Keratinocyte (primary cell): ENCODE measurements at regions not wholly inside any gene's neighbourhood (a gene's known extent, or its start where the extent isn't known, plus 50 kb on each side); places are given as distances from the start of the nearest gene placed in this dataset.

ENCODE experiments used
- DNase-seq: peaks from one replicate; pipeline ENCODE4 v3.0.0-alpha.2; 2011; ENCODE audit warnings: low read depth, missing footprints, low spot score
- FAIRE-seq: peaks from 2 replicates; lab custom pipeline; 2011; peaks lifted over from hg19 to GRCh38; lab: Jason Lieb, UNC
- H2AFZ ChIP-seq: 2 replicates; pipeline ENCODE4 v1.6.0; 2012; ENCODE audit warnings: low read length, control low read depth, inconsistent platforms; ENCODE audit not compliant: control insufficient read depth
- H3K27ac ChIP-seq: 2 replicates; pipeline ENCODE4 v1.5.1; 2011; ENCODE audit warnings: low read length; ENCODE audit not compliant: control insufficient read depth, insufficient read depth
- H3K27me3 ChIP-seq: 3 replicates; pipeline ENCODE4 v1.6.0; 2011; ENCODE audit warnings: low read length; ENCODE audit not compliant: control insufficient read depth, insufficient read depth; ENCODE audit errors: extremely low read depth
- H3K36me3 ChIP-seq, 2 experiments: 2 replicates in 1 of 2; 3 replicates in 1 of 2; pipeline ENCODE4 v1.5.1; 2011; ENCODE audit warnings: low read length in 2 of 2, mild to moderate bottlenecking in 1 of 2; ENCODE audit not compliant: control insufficient read depth in 2 of 2, insufficient read depth in 2 of 2; ENCODE audit errors: extremely low read depth in 1 of 2
- H3K4me1 ChIP-seq: 3 replicates; pipeline ENCODE4 v1.5.1; 2011; ENCODE audit warnings: low read length; ENCODE audit not compliant: control insufficient read depth, insufficient read depth; ENCODE audit errors: extremely low read depth
- H3K4me2 ChIP-seq: 3 replicates; pipeline ENCODE4 v1.6.0; 2011; ENCODE audit warnings: low read depth, low read length; ENCODE audit not compliant: control insufficient read depth, insufficient read depth; ENCODE audit errors: extremely low read depth
- H3K4me3 ChIP-seq, 3 experiments: fragments of 200-600 bp in 1 of 3; sonication (generic) in 1 of 3; 2 replicates in 2 of 3; 3 replicates in 1 of 3; pipeline ENCODE4 v1.5.1; 2011 to 2016; ENCODE audit warnings: low read length in 3 of 3, mild to moderate bottlenecking in 3 of 3, control low read depth in 2 of 3, inconsistent platforms in 1 of 3, low read depth in 1 of 3, mixed read lengths in 1 of 3, mixed run types in 1 of 3, moderate library complexity in 1 of 3; ENCODE audit not compliant: control insufficient read depth in 2 of 3, insufficient read depth in 2 of 3; ENCODE audit errors: extremely low read depth in 1 of 3
- H3K79me2 ChIP-seq: 2 replicates; pipeline ENCODE4 v1.6.0; 2012; ENCODE audit warnings: low read length; ENCODE audit not compliant: control insufficient read depth, insufficient read depth
- H3K9ac ChIP-seq: 3 replicates; pipeline ENCODE4 v1.6.0; 2011; ENCODE audit warnings: low read length; ENCODE audit not compliant: control insufficient read depth, insufficient read depth; ENCODE audit errors: extremely low read depth
- H3K9me1 ChIP-seq: 3 replicates; pipeline ENCODE4 v1.6.0; 2011; ENCODE audit warnings: low read length; ENCODE audit not compliant: control insufficient read depth, insufficient read depth; ENCODE audit errors: extremely low read depth
- H3K9me3 ChIP-seq: 2 replicates; pipeline ENCODE4 v1.5.1; 2012; ENCODE audit warnings: low read depth, low read length; ENCODE audit not compliant: control insufficient read depth
- H4K20me1 ChIP-seq: 3 replicates; pipeline ENCODE4 v1.6.0; 2011; ENCODE audit warnings: low read length; ENCODE audit not compliant: control insufficient read depth, insufficient read depth; ENCODE audit errors: extremely low read depth
- EZH2 ChIP-seq: IDR thresholded peaks from one replicate; pipeline ENCODE4 v1.6.1; 2012; ENCODE audit warnings: inconsistent platforms, mild to moderate bottlenecking, low read length, moderate library complexity
- dilution Hi-C: fragments of 300-500 bp; cut with MboI; formaldehyde crosslinking; loops from one replicate; pipeline ENCODE4 v1.7.0; 2020; ENCODE audit warnings: low sequenced_read_pairs; ENCODE audit not compliant: extremely low pct_ligation_motif_present
- TF ChIP-seq, protein P1 (sequence below), 3 experiments: IDR thresholded peaks in 1 of 3; conservative IDR thresholded peaks in 1 of 3; optimal IDR thresholded peaks in 1 of 3; 2 replicates in 2 of 3; 3 replicates in 1 of 3; pipeline versions ENCODE3 to v1.5.1; 2011; ENCODE audit warnings: low read length in 3 of 3, mild to moderate bottlenecking in 3 of 3, moderate library complexity in 2 of 3, control low read depth in 1 of 3, inconsistent platforms in 1 of 3; ENCODE audit not compliant: insufficient read depth in 2 of 3; ENCODE audit errors: extremely low read depth in 1 of 3

- Histone ChIP-seq H2AFZ (no peak overlapping the region), H3K4me2 (no peak overlapping the region)
Measured at GRCh38 chr6:144931172-144932035, 646.3 kb downstream of the UTRN start.

GRCh38 chr6:144932621-144933020 is 647.5 kb downstream of the UTRN start:
- H3K4me1 ChIP-seq: no peaks in the 10 kb centered on the region
- H3K9ac ChIP-seq: no peak overlapping the region
- no peak overlapping the region for H3K27ac ChIP-seq
- dilution Hi-C loops: no loop called here
- no peak for TF ChIP-seq EZH2
- TF ChIP-seq, protein P1, sequence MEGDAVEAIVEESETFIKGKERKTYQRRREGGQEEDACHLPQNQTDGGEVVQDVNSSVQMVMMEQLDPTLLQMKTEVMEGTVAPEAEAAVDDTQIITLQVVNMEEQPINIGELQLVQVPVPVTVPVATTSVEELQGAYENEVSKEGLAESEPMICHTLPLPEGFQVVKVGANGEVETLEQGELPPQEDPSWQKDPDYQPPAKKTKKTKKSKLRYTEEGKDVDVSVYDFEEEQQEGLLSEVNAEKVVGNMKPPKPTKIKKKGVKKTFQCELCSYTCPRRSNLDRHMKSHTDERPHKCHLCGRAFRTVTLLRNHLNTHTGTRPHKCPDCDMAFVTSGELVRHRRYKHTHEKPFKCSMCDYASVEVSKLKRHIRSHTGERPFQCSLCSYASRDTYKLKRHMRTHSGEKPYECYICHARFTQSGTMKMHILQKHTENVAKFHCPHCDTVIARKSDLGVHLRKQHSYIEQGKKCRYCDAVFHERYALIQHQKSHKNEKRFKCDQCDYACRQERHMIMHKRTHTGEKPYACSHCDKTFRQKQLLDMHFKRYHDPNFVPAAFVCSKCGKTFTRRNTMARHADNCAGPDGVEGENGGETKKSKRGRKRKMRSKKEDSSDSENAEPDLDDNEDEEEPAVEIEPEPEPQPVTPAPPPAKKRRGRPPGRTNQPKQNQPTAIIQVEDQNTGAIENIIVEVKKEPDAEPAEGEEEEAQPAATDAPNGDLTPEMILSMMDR (optimal IDR thresholded peaks at IDR 0.05 in 1 of 3, IDR thresholded peaks at IDR 0.05 in 1 of 3, conservative IDR thresholded peaks at IDR 0.05 in 1 of 3; ENCODE audit: extremely low read depth in 1 of 3, insufficient read depth in 2 of 3, low read length in 3 of 3): no peak
- no peaks in the 10 kb centered on the region for H3K36me3 ChIP-seq
- H3K79me2 ChIP-seq: no peaks in the 10 kb centered on the region
- DNase-seq: no peak
- no peaks in the 10 kb centered on the region for H3K9me3 ChIP-seq
- no peak for FAIRE-seq
- no peaks in the 10 kb centered on the region for H4K20me1 ChIP-seq
- no peaks in the 10 kb centered on the region for H3K27me3 ChIP-seq
- no peak overlapping the region for H2AFZ ChIP-seq
- no peak overlapping the region for H3K4me3 ChIP-seq
- H3K9me1 ChIP-seq: no peaks in the 10 kb centered on the region
- H3K4me2 ChIP-seq: no peak overlapping the region

More at GRCh38 chr6:144931172-144932035, 646.3 kb downstream of the UTRN start:
- peak; percentile 94 for FAIRE-seq
- Histone ChIP-seq H3K9me1 (no peaks in the 10 kb centered on the region), H3K36me3 (no peaks in the 10 kb centered on the region), H3K4me1 (no peaks in the 10 kb centered on the region), H3K9me3 (no peaks in the 10 kb centered on the region), H4K20me1 (no peaks in the 10 kb centered on the region), H3K4me3 (no peak overlapping the region), H3K9ac (no peak overlapping the region), H3K27ac (no peak overlapping the region), H3K27me3 (no peaks in the 10 kb centered on the region), H3K79me2 (no peaks in the 10 kb centered on the region)
- dilution Hi-C loops: no loop called here
- no peak for DNase-seq
- no peak for TF ChIP-seq EZH2
- TF ChIP-seq, protein P1 (optimal IDR thresholded peaks at IDR 0.05 in 1 of 3, IDR thresholded peaks at IDR 0.05 in 1 of 3, conservative IDR thresholded peaks at IDR 0.05 in 1 of 3; ENCODE audit: extremely low read depth in 1 of 3, insufficient read depth in 2 of 3, low read length in 3 of 3): peak; percentile 56 to 73 (median 68)
